Neural crest cell (in vitro differentiated cells): ENCODE measurements at regions not wholly inside any gene's neighbourhood (a gene's known extent, or its start where the extent isn't known, plus 50 kb on each side); places are given as distances from the start of the nearest gene placed in this dataset.

Source experiments
- DNase-seq: peaks from one replicate; pipeline ENCODE4 v3.0.0; 2021; ENCODE audit warnings: low read depth, mixed read lengths, low spot score
- H3K27ac Mint-ChIP-seq: one replicate; pipeline ENCODE4 v1.8.0; 2021; ENCODE audit warnings: mild to moderate bottlenecking, mixed read lengths; ENCODE audit not compliant: unreplicated experiment
- H3K27me3 Mint-ChIP-seq: 2 replicates; pipeline ENCODE4 v1.8.0; 2021; ENCODE audit warnings: low read depth, mild to moderate bottlenecking, mixed read lengths
- H3K36me3 Mint-ChIP-seq: 2 replicates; pipeline ENCODE4 v1.8.0; 2021; ENCODE audit warnings: low read depth, mild to moderate bottlenecking, mixed read lengths
- H3K4me1 Mint-ChIP-seq: 2 replicates; pipeline ENCODE4 v1.8.0; 2021; ENCODE audit warnings: mixed read lengths
- H3K4me3 Mint-ChIP-seq: one replicate; pipeline ENCODE4 v1.8.0; 2021; ENCODE audit warnings: mild to moderate bottlenecking, mixed read lengths
- H3K9me3 Mint-ChIP-seq: 2 replicates; pipeline ENCODE4 v1.8.0; 2021; ENCODE audit warnings: mixed read lengths
- TF ChIP-seq, protein P1 (sequence below): fragments of 200-600 bp; sonication (generic); conservative IDR thresholded peaks from 2 replicates; pipeline ENCODE4 v1.5.0; 2021; ENCODE audit warnings: antibody characterized with exemption, mild to moderate bottlenecking

DNA sequence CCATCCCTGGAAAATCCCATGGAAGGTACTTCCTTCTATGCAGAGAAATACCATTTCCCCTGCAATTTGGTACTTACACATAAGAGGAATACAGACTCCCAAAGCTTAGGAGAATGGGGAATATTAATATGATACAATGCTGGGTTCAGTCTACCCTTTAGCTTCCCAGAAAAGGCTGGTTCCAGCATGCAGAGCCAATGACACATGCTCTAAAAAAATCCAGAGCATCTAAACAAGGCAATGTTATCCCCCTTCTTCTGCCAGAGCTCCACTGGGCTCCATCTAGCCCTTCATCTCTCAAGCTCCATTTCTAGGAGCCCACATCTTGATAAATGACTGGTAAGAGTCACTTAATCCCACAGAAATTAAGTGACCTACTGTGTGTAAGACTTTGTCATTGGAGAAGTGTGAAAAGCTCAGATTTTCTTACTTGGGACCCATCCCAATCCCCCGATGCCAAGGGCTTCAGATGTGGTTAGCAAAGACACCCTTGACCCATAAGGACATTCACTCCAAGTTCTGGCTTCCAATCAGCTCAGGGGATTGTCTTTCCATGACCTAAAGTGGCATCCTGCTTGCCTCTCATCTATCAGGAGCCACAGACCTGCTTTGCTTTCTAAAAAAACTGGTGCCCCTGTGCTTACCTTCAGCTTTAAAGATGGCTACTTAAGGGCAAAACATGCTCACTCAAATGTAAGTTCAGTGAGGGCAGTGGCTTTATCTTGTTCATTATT, 137.5 kb downstream of the UNC5CL start:
- Mint-ChIP-seq H3K36me3 (no peaks in the 10 kb centered on the region), H3K27me3 (no peaks in the 10 kb centered on the region), H3K9me3 (peaks cover 3% of the 10 kb centered on the region), H3K27ac (no peak overlapping the region), H3K4me3 (no peak overlapping the region), H3K4me1 (peaks cover 11% of the 10 kb centered on the region)
- DNase-seq, result no peak
- TF ChIP-seq, protein P1, sequence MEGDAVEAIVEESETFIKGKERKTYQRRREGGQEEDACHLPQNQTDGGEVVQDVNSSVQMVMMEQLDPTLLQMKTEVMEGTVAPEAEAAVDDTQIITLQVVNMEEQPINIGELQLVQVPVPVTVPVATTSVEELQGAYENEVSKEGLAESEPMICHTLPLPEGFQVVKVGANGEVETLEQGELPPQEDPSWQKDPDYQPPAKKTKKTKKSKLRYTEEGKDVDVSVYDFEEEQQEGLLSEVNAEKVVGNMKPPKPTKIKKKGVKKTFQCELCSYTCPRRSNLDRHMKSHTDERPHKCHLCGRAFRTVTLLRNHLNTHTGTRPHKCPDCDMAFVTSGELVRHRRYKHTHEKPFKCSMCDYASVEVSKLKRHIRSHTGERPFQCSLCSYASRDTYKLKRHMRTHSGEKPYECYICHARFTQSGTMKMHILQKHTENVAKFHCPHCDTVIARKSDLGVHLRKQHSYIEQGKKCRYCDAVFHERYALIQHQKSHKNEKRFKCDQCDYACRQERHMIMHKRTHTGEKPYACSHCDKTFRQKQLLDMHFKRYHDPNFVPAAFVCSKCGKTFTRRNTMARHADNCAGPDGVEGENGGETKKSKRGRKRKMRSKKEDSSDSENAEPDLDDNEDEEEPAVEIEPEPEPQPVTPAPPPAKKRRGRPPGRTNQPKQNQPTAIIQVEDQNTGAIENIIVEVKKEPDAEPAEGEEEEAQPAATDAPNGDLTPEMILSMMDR, result no peak

DNA sequence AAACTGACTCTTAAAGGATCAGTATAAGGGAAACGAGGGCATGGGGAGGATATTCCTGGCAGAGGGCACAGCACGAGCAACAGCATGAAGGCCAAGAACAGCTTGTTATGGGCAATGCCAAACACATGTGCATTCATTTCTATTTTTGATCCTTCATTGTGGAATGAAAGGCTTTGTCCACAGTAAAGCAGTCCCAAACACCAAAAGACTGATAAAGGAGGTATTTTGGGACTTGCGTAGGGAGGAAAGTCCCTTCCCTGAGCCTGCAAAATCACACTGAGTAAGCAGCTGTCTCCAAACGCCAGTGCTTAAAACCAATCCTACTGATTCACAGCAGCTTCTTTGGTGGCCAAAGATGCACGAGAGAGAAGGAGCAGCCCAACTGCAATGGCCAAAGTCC, 138.2 kb downstream of the UNC5CL start:
- TF ChIP-seq, protein P1, result no peak
- Mint-ChIP-seq H3K36me3 (no peaks in the 10 kb centered on the region), H3K4me1 (peaks cover 11% of the 10 kb centered on the region), H3K9me3 (peaks cover 3% of the 10 kb centered on the region), H3K4me3 (no peak overlapping the region), H3K27me3 (no peaks in the 10 kb centered on the region), H3K27ac (no peak overlapping the region)
- DNase-seq, result no peak

GRCh38 chr6:40899684-40900155, 139.3 kb downstream of the UNC5CL start:
- Mint-ChIP-seq H3K4me3 (no peak overlapping the region), H3K27me3 (no peaks in the 10 kb centered on the region), H3K36me3 (no peaks in the 10 kb centered on the region), H3K4me1 (peaks cover 19% of the 10 kb centered on the region), H3K9me3 (no peaks in the 10 kb centered on the region), H3K27ac (no peak overlapping the region)
- TF ChIP-seq, protein P1, result no peak
- no peak for DNase-seq

GRCh38 chr6:40898073-40898472, 140.9 kb downstream of the UNC5CL start:
- Mint-ChIP-seq H3K4me1 (peaks cover 19% of the 10 kb centered on the region), H3K4me3 (no peak overlapping the region), H3K27ac (no peak overlapping the region), H3K36me3 (no peaks in the 10 kb centered on the region), H3K9me3 (no peaks in the 10 kb centered on the region), H3K27me3 (no peaks in the 10 kb centered on the region)
- TF ChIP-seq, protein P1, result no peak
- DNase-seq, result no peak

- Mint-ChIP-seq H3K27me3 (no peaks in the 10 kb centered on the region), H3K9me3 (no peaks in the 10 kb centered on the region), H3K36me3 (no peaks in the 10 kb centered on the region), H3K4me1 (peaks cover 19% of the 10 kb centered on the region), H3K27ac (no peak overlapping the region), H3K4me3 (no peak overlapping the region)
- TF ChIP-seq, protein P1, result no peak
- DNase-seq, result no peak
Observed at GRCh38 chr6:40897390-40898003, 141.5 kb downstream of the UNC5CL start.
